CD4-positive, alpha-beta T cell (primary cell): ENCODE measurements at regions not wholly inside any gene's neighbourhood (a gene's known extent, or its start where the extent isn't known, plus 50 kb on each side); places are given as distances from the start of the nearest gene placed in this dataset.

Experiments used
- ATAC-seq: fragments of 200-7000 bp; cut with Tn5 transposase; one replicate; pipeline ENCODE4 v1.10.0; 2022; ENCODE audit warnings: mild to moderate bottlenecking; ENCODE audit not compliant: poor library complexity
- CTCF ChIA-PET: fragments of 350-600 bp; sonication (Branson Sonifier 250); formaldehyde crosslinking; loops from one replicate; lab custom pipeline; 2021; ENCODE audit warnings: antibody characterized with exemption, inconsistent platforms; lab: Charles Lee
- POLR2A ChIA-PET: fragments of 350-600 bp; sonication (Branson Sonifier 250); formaldehyde crosslinking; loops from one replicate; lab custom pipeline; 2021; ENCODE audit warnings: antibody characterized with exemption, inconsistent platforms; lab: Charles Lee
- DNase-seq, 14 experiments: peaks; one replicate each; pipeline ENCODE4 v3.0.0-alpha.2; 2013 to 2020; ENCODE audit warnings: mixed read lengths in 2 of 14
- H3K27ac ChIP-seq, 2 donors: one replicate each; pipeline versions ENCODE4 v1.5.1 to v1.7.0; 2013; ENCODE audit warnings: low read length in 2 of 2, low read depth in 1 of 2, mild to moderate bottlenecking in 1 of 2
- H3K27me3 ChIP-seq, 2 experiments: 1 replicate in 1 of 2; 2 replicates in 1 of 2; pipeline versions ENCODE4 v1.6.1 to v1.7.0; 2013; ENCODE audit warnings: low read length in 2 of 2, control low read depth in 1 of 2, mild to moderate bottlenecking in 1 of 2, moderate library complexity in 1 of 2; ENCODE audit not compliant: insufficient read depth in 2 of 2, control insufficient read depth in 1 of 2
- H3K36me3 ChIP-seq: one replicate; pipeline ENCODE4 v1.6.1; 2013; ENCODE audit warnings: low read length, control low read depth; ENCODE audit not compliant: insufficient read depth
- H3K4me1 ChIP-seq: one replicate; pipeline ENCODE4 v1.6.1; 2013; ENCODE audit warnings: low read length, control low read depth; ENCODE audit not compliant: insufficient read depth
- H3K4me3 ChIP-seq: one replicate; pipeline ENCODE4 v1.5.1; 2013; ENCODE audit warnings: mild to moderate bottlenecking, low read length, moderate library complexity
- H3K9me3 ChIP-seq, 2 experiments: 1 replicate in 1 of 2; 2 replicates in 1 of 2; pipeline versions ENCODE4 v1.6.1 to v1.7.0; 2013; ENCODE audit warnings: low read length in 2 of 2, mild to moderate bottlenecking in 2 of 2, control low read depth in 1 of 2, moderate library complexity in 1 of 2; ENCODE audit not compliant: control insufficient read depth in 1 of 2, insufficient read depth in 1 of 2
- H3K27ac Mint-ChIP-seq: one replicate; pipeline ENCODE4 v1.8.0; 2020; ENCODE audit warnings: mixed read lengths
- H3K27me3 Mint-ChIP-seq: one replicate; pipeline ENCODE4 v1.8.0; 2021; ENCODE audit warnings: mixed read lengths
- H3K36me3 Mint-ChIP-seq: one replicate; pipeline ENCODE4 v1.8.0; 2021; ENCODE audit warnings: low read depth, mixed read lengths
- H3K4me1 Mint-ChIP-seq: one replicate; pipeline ENCODE4 v1.8.0; 2021; ENCODE audit warnings: low read depth, mixed read lengths
- H3K4me3 Mint-ChIP-seq: one replicate; pipeline ENCODE4 v1.8.0; 2020; ENCODE audit warnings: mild to moderate bottlenecking, mixed read lengths
- H3K9me3 Mint-ChIP-seq: one replicate; pipeline ENCODE4 v1.8.0; 2020; ENCODE audit warnings: mixed read lengths
- intact Hi-C, 2 experiments: fragments of 100-400 bp; cut with DNase I in 1 of 2; cut with micrococcal nuclease in 1 of 2; formaldehyde crosslinking; loops; one replicate each; pipeline versions ENCODE4 v1.15.1 to v1.9.0; 2023 to 2025; cut with DNase I, micrococcal nuclease
- TF ChIP-seq, protein P1 (sequence below): fragments of 200-600 bp; IDR thresholded peaks from one replicate; pipeline ENCODE4 v1.8.0; 2022; ENCODE audit warnings: antibody characterized with exemption, mild to moderate bottlenecking

DNA sequence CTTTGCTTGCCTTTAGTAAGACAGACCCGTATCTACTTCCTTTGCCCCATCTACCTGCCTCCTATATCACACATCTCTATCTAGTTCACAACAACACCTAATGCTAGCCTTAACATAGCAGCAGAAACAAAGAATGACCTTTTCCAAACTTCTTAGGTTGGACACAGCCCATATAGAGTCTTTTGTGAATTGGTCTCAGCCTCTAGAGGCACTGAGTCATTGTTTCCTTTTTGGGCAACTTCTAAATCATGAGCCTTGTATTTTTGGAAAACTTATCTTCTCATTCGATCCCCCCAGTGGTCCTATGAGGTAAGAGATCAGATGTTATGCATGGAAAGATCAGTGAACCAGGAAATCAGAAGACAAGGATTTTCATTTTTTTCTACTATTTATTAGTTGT is 679.4 kb upstream of the USP24 start:
- Mint-ChIP-seq H3K9me3 (peaks cover 16% of the 10 kb centered on the region), H3K27me3 (no peaks in the 10 kb centered on the region), H3K4me1 (no peaks in the 10 kb centered on the region), H3K4me3 (no peak overlapping the region), H3K27ac (no peak overlapping the region), H3K36me3 (no peaks in the 10 kb centered on the region)
- Histone ChIP-seq H3K27me3 (no peaks in the 10 kb centered on the region), H3K27ac (no peak overlapping the region), H3K4me1 (no peaks in the 10 kb centered on the region), H3K36me3 (no peaks in the 10 kb centered on the region), H3K9me3 (peaks cover 4 to 13% of the 10 kb centered on the region in 2 experiments), H3K4me3 (no peak overlapping the region)
- DNase-seq (no peak), ATAC-seq (no peak)
- TF ChIP-seq, protein P1, sequence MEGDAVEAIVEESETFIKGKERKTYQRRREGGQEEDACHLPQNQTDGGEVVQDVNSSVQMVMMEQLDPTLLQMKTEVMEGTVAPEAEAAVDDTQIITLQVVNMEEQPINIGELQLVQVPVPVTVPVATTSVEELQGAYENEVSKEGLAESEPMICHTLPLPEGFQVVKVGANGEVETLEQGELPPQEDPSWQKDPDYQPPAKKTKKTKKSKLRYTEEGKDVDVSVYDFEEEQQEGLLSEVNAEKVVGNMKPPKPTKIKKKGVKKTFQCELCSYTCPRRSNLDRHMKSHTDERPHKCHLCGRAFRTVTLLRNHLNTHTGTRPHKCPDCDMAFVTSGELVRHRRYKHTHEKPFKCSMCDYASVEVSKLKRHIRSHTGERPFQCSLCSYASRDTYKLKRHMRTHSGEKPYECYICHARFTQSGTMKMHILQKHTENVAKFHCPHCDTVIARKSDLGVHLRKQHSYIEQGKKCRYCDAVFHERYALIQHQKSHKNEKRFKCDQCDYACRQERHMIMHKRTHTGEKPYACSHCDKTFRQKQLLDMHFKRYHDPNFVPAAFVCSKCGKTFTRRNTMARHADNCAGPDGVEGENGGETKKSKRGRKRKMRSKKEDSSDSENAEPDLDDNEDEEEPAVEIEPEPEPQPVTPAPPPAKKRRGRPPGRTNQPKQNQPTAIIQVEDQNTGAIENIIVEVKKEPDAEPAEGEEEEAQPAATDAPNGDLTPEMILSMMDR = no peak
- ChIA-PET CTCF (no interaction called here), POLR2A (no interaction called here)
- intact Hi-C loops = no loop called here

DNA sequence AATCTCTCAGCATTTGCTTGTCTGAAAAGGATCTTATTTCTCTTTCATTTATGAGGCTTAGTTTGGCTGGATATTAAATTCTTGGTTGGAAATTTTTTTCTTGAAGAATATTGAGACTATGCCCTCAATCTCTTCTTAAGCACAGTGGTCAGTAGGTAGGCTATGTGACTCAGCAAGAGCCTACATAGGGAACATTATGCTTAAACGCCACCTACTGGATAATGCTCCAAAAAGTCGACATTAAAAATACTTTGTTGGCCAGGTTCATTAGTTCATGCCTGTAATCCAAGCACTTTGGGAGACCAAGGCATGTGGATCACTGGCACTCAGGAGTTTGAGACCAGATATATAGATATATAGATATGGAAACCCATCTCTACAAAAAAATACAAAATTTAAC is 678.0 kb upstream of the USP24 start:
- Mint-ChIP-seq H3K27me3 (no peaks in the 10 kb centered on the region), H3K36me3 (no peaks in the 10 kb centered on the region), H3K4me1 (no peaks in the 10 kb centered on the region), H3K4me3 (no peak overlapping the region), H3K9me3 (peaks cover 16% of the 10 kb centered on the region), H3K27ac (no peak overlapping the region)
- H3K27me3 ChIP-seq = no peaks in the 10 kb centered on the region
- H3K4me3 ChIP-seq = no peak overlapping the region
- H3K36me3 ChIP-seq = no peaks in the 10 kb centered on the region
- intact Hi-C loops = no loop called here
- H3K4me1 ChIP-seq = no peaks in the 10 kb centered on the region
- DNase-seq = no peak
- ChIA-PET POLR2A (no interaction called here), CTCF (no interaction called here)
- H3K27ac ChIP-seq = no peak overlapping the region
- TF ChIP-seq, protein P1 = no peak
- ATAC-seq = no peak
- peaks cover 4 to 13% of the 10 kb centered on the region in 2 experiments for H3K9me3 ChIP-seq

DNA sequence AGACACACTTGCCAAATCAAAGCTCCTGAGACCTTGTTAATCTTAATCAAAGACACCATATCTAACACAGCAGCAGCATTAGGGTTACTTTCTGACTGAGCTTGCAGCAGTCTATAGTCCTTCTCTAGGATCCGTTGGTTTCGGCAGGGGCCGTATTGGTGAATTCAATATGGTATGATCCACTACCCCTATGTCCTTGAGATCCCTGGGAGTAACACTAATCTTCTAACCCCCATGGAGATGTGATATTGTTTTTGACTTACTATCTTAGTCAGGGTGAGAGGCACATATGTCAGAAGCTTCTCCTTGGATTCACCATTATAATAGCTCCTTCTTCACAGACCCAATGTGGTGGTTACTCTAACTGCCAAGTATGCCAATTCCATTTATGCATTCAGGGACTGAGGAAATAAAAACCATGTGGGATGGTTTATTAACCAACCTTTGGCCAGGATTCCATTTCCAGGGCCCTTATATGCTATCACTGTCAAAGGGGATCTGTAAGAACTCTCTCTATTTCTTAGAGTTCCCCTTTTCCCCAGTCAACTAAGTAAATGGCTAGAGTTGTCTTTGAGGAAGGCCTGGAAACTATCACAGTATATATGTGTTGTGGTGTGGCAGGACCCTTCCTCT is 673.6 kb upstream of the USP24 start:
- H3K36me3 Mint-ChIP-seq = no peaks in the 10 kb centered on the region
- Histone ChIP-seq H3K36me3 (no peaks in the 10 kb centered on the region), H3K4me3 (no peak overlapping the region), H3K9me3 (peaks cover 4 to 13% of the 10 kb centered on the region in 2 experiments), H3K27me3 (no peaks in the 10 kb centered on the region), H3K4me1 (no peaks in the 10 kb centered on the region), H3K27ac (no peak overlapping the region)
- intact Hi-C loops = no loop called here
- CTCF ChIA-PET = no interaction called here
- no peaks in the 10 kb centered on the region for H3K27me3 Mint-ChIP-seq
- no peak for ATAC-seq
- POLR2A ChIA-PET = no interaction called here
- no peaks in the 10 kb centered on the region for H3K4me1 Mint-ChIP-seq
- peaks cover 9% of the 10 kb centered on the region for H3K9me3 Mint-ChIP-seq
- no peak overlapping the region for H3K27ac Mint-ChIP-seq
- H3K4me3 Mint-ChIP-seq = no peak overlapping the region
- TF ChIP-seq, protein P1 = no peak
- no peak for DNase-seq
